ENCODE measurements at regions not wholly inside any gene's neighbourhood (a gene's known extent, or its start where the extent isn't known, plus 50 kb on each side); places are given as distances from the start of the nearest gene placed in this dataset.
"Not testable (repeated sequence)": the region's sequence is repeated elsewhere in the genome, so short reads cannot be mapped to it uniquely, and the experiment has no call there.

DNA sequence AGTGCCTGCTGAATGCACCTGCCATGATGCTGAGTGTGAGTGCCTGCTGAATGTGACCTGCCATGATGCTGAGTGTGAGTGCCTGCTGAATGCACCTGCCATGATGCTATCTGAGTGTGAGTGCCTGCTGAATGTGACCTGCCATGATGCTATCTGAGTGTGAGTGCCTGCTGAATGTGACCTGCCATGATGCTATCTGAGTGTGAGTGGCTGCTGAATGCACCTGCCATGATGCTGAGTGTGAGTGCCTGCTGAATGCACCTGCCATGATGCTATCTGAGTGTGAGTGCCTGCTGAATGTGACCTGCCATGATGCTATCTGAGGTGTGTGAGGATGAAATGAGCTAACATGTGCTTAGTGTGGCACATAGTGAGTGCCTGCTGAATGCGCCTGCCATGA lies 98.7 kb upstream of the SULF2 start:
- not testable (repeated sequence) for TF ChIP-seq FOXA1 (IDR thresholded peaks at IDR 0.05); CTBP1 (IDR thresholded peaks at IDR 0.05; ENCODE audit: borderline replicate concordance); BHLHE40 (IDR thresholded peaks at IDR 0.05; ENCODE audit: borderline replicate concordance); FOXM1 (IDR thresholded peaks at IDR 0.05; ENCODE audit: borderline replicate concordance); ELF4 (IDR thresholded peaks at IDR 0.05); SUZ12 (IDR thresholded peaks at IDR 0.05); TARDBP (IDR thresholded peaks at IDR 0.05); SP1 (IDR thresholded peaks at IDR 0.05); NFRKB (IDR thresholded peaks at IDR 0.05); ARNT (IDR thresholded peaks at IDR 0.05); ZNF384 (IDR thresholded peaks at IDR 0.05); LEF1 (IDR thresholded peaks at IDR 0.05; ENCODE audit: borderline replicate concordance); HDGF (IDR thresholded peaks at IDR 0.05; ENCODE audit: borderline replicate concordance)
- TF ChIP-seq, protein P1, sequence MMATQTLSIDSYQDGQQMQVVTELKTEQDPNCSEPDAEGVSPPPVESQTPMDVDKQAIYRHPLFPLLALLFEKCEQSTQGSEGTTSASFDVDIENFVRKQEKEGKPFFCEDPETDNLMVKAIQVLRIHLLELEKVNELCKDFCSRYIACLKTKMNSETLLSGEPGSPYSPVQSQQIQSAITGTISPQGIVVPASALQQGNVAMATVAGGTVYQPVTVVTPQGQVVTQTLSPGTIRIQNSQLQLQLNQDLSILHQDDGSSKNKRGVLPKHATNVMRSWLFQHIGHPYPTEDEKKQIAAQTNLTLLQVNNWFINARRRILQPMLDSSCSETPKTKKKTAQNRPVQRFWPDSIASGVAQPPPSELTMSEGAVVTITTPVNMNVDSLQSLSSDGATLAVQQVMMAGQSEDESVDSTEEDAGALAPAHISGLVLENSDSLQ (IDR thresholded peaks at IDR 0.05): not testable (repeated sequence)

All from HEK293T (cell line).